OCI-LY3 (cell line): ENCODE measurements at regions not wholly inside any gene's neighbourhood (a gene's known extent, or its start where the extent isn't known, plus 50 kb on each side); places are given as distances from the start of the nearest gene placed in this dataset.
"Not testable (repeated sequence)": the region's sequence is repeated elsewhere in the genome, so short reads cannot be mapped to it uniquely, and the experiment has no call there.

Experiments
- EZH2phosphoT487 ChIP-seq: fragments of 200-600 bp; shearing (Covaris generic); IDR thresholded peaks from 2 replicates; pipeline ENCODE4 v1.6.1; 2018; ENCODE audit warnings: antibody characterized with exemption, mixed run types, low read depth
- TF ChIP-seq, protein P1 (sequence below): fragments of 200-600, 300-600 bp; sonication (generic); IDR thresholded peaks from 2 replicates; pipeline ENCODE4 v1.5.1; 2014; ENCODE audit warnings: antibody characterized with exemption, low read length, low read depth

DNA sequence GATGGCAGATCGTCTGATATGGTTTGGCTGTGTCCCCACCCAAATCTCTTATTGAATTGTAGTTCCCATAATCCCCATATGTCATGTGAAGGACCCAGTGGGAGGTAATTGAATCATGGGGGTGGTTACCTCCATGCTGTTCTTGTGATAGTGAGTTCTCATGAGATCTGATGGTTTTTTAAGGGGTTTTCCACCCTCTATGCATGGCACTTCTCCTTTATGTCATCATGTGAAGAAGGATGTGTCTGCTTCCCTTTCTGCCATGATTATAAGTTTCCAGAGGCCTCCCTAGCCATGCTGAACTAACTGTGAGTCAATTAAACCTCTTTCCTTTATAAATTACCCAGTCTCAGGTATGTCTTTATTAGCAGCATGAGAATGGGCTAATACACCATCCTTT is 235.5 kb downstream of the RPAP3 start:
- TF ChIP-seq, protein P1, sequence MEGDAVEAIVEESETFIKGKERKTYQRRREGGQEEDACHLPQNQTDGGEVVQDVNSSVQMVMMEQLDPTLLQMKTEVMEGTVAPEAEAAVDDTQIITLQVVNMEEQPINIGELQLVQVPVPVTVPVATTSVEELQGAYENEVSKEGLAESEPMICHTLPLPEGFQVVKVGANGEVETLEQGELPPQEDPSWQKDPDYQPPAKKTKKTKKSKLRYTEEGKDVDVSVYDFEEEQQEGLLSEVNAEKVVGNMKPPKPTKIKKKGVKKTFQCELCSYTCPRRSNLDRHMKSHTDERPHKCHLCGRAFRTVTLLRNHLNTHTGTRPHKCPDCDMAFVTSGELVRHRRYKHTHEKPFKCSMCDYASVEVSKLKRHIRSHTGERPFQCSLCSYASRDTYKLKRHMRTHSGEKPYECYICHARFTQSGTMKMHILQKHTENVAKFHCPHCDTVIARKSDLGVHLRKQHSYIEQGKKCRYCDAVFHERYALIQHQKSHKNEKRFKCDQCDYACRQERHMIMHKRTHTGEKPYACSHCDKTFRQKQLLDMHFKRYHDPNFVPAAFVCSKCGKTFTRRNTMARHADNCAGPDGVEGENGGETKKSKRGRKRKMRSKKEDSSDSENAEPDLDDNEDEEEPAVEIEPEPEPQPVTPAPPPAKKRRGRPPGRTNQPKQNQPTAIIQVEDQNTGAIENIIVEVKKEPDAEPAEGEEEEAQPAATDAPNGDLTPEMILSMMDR, result not testable (repeated sequence)
- TF ChIP-seq EZH2phosphoT487, result not testable (repeated sequence)
